ENCODE measurements at regions not wholly inside any gene's neighbourhood (a gene's known extent, or its start where the extent isn't known, plus 50 kb on each side); places are given as distances from the start of the nearest gene placed in this dataset.

- Mint-ChIP-seq H3K27ac (peak overlapping the region in 1 of 7 donors; percentile 12), H3K4me3 (no peak overlapping the region)
- POLR2A ChIA-PET (ENCODE audit: partially characterized antibody) = no interaction called here
Measured at GRCh38 chr1:221800831-221801230, 58.9 kb upstream of the DUSP10 start.

GRCh38 chr1:221797506-221797905 is 55.6 kb upstream of the DUSP10 start:
- Mint-ChIP-seq H3K4me3 (no peak overlapping the region), H3K4me1 (peaks cover 5 to 30% (median 13%) of the 10 kb centered on the region in 4 donors), H3K36me3 (peaks cover 2% of the 10 kb centered on the region in 2 donors), H3K27me3 (peaks cover 0 to 1% of the 10 kb centered on the region in 2 donors), H3K27ac (no peak overlapping the region), H3K9me3 (peaks cover 0 to 11% (median 3%) of the 10 kb centered on the region in 8 donors)
- no peak for DNase-seq
- peaks cover 7% of the 10 kb centered on the region for H3K4me1 ChIP-seq (ENCODE audit: insufficient read depth, low read length)
- H3K36me3 ChIP-seq (ENCODE audit: insufficient read depth, low read length) = no peaks in the 10 kb centered on the region
- CTCF ChIA-PET (ENCODE audit: partially characterized antibody) = no interaction called here
- no peak overlapping the region for H3K27ac ChIP-seq (ENCODE audit: low read depth, low read length)
- intact Hi-C loops (cut with micrococcal nuclease) = no loop called here
- POLR2A ChIA-PET (ENCODE audit: partially characterized antibody) = no interaction called here
- H3K9me3 ChIP-seq (ENCODE audit: control insufficient read depth in 1 of 2, low read length in 2 of 2) = no peaks in the 10 kb centered on the region
- no peaks in the 10 kb centered on the region for H3K27me3 ChIP-seq (ENCODE audit: insufficient read depth, low read length)
- H3K4me3 ChIP-seq (ENCODE audit: low read length in 2 of 2) = no peak overlapping the region

More at GRCh38 chr1:221800831-221801230, 58.9 kb upstream of the DUSP10 start:
- no peaks in the 10 kb centered on the region for H3K9me3 ChIP-seq (ENCODE audit: control insufficient read depth in 1 of 2, low read length in 2 of 2)
- no peaks in the 10 kb centered on the region for H3K4me1 ChIP-seq (ENCODE audit: insufficient read depth, low read length)
- H3K36me3 ChIP-seq (ENCODE audit: insufficient read depth, low read length) = no peaks in the 10 kb centered on the region
- CTCF ChIA-PET (ENCODE audit: partially characterized antibody) = no interaction called here
- DNase-seq = peak in 1 of 5 donors; percentile 49
- Mint-ChIP-seq H3K27me3 (peaks cover 0 to 1% of the 10 kb centered on the region in 2 donors), H3K9me3 (peaks cover 0 to 11% (median 3%) of the 10 kb centered on the region in 8 donors), H3K36me3 (peaks cover 2% of the 10 kb centered on the region in 2 donors), H3K4me1 (peaks cover 4 to 8% (median 6%) of the 10 kb centered on the region in 4 donors)
- H3K27me3 ChIP-seq (ENCODE audit: insufficient read depth, low read length) = no peaks in the 10 kb centered on the region
- no peak overlapping the region for H3K27ac ChIP-seq (ENCODE audit: low read depth, low read length)
- no peak overlapping the region for H3K4me3 ChIP-seq (ENCODE audit: low read length in 2 of 2)
- intact Hi-C loops (cut with micrococcal nuclease) = no loop called here

- no peak overlapping the region for H3K4me3 Mint-ChIP-seq
- Histone ChIP-seq H3K4me3 (ENCODE audit: low read length in 2 of 2) (no peak overlapping the region), H3K27ac (ENCODE audit: low read depth, low read length) (no peak overlapping the region), H3K4me1 (ENCODE audit: insufficient read depth, low read length) (peaks cover 7% of the 10 kb centered on the region), H3K36me3 (ENCODE audit: insufficient read depth, low read length) (no peaks in the 10 kb centered on the region), H3K9me3 (ENCODE audit: control insufficient read depth in 1 of 2, low read length in 2 of 2) (no peaks in the 10 kb centered on the region), H3K27me3 (ENCODE audit: insufficient read depth, low read length) (no peaks in the 10 kb centered on the region)
- H3K27me3 Mint-ChIP-seq = no peaks in the 10 kb centered on the region
- H3K27ac Mint-ChIP-seq = no peak overlapping the region
- POLR2A ChIA-PET (ENCODE audit: partially characterized antibody) = no interaction called here
- H3K36me3 Mint-ChIP-seq = peaks cover 2% of the 10 kb centered on the region in 2 donors
- intact Hi-C loops (cut with micrococcal nuclease) = no loop called here
- H3K9me3 Mint-ChIP-seq = peaks cover 0 to 11% (median 3%) of the 10 kb centered on the region in 8 donors
- CTCF ChIA-PET (ENCODE audit: partially characterized antibody) = no interaction called here
- peaks cover 7 to 30% (median 13%) of the 10 kb centered on the region in 4 donors for H3K4me1 Mint-ChIP-seq
- no peak for DNase-seq
Measured at GRCh38 chr1:221796700-221797099, 54.8 kb upstream of the DUSP10 start.

GRCh38 chr1:221795380-221795779 is 53.5 kb upstream of the DUSP10 start:
- Histone ChIP-seq H3K9me3 (ENCODE audit: control insufficient read depth in 1 of 2, low read length in 2 of 2) (no peaks in the 10 kb centered on the region), H3K36me3 (ENCODE audit: insufficient read depth, low read length) (no peaks in the 10 kb centered on the region), H3K4me1 (ENCODE audit: insufficient read depth, low read length) (peaks cover 7% of the 10 kb centered on the region), H3K27me3 (ENCODE audit: insufficient read depth, low read length) (no peaks in the 10 kb centered on the region), H3K4me3 (ENCODE audit: low read length in 2 of 2) (no peak overlapping the region), H3K27ac (ENCODE audit: low read depth, low read length) (no peak overlapping the region)
- intact Hi-C loops (cut with micrococcal nuclease) = no loop called here
- Mint-ChIP-seq H3K27me3 (no peaks in the 10 kb centered on the region), H3K4me1 (peaks cover 4 to 23% (median 7%) of the 10 kb centered on the region in 4 donors), H3K4me3 (no peak overlapping the region), H3K36me3 (peaks cover 2% of the 10 kb centered on the region in 2 donors), H3K27ac (peak overlapping the region in 1 of 7 donors; percentile 13), H3K9me3 (peaks cover 0 to 10% (median 2%) of the 10 kb centered on the region in 8 donors)
- ChIA-PET CTCF (ENCODE audit: partially characterized antibody) (interaction anchor here (1.4 kb wide), 1 partner anchor 12 kb away, joined by 3 read pairs; no protein-coding TSS in a partner anchor), POLR2A (ENCODE audit: partially characterized antibody) (no interaction called here)
- DNase-seq = no peak

GRCh38 chr1:221794935-221795334 is 53.0 kb upstream of the DUSP10 start:
- ChIA-PET POLR2A (ENCODE audit: partially characterized antibody) (no interaction called here), CTCF (ENCODE audit: partially characterized antibody) (interaction anchor here (1.4 kb wide), 1 partner anchor 12 kb away, joined by 3 read pairs; no protein-coding TSS in a partner anchor)
- Histone ChIP-seq H3K4me3 (ENCODE audit: low read length in 2 of 2) (no peak overlapping the region), H3K27me3 (ENCODE audit: insufficient read depth, low read length) (no peaks in the 10 kb centered on the region), H3K4me1 (ENCODE audit: insufficient read depth, low read length) (peaks cover 7% of the 10 kb centered on the region), H3K36me3 (ENCODE audit: insufficient read depth, low read length) (no peaks in the 10 kb centered on the region), H3K9me3 (ENCODE audit: control insufficient read depth in 1 of 2, low read length in 2 of 2) (no peaks in the 10 kb centered on the region), H3K27ac (ENCODE audit: low read depth, low read length) (no peak overlapping the region)
- H3K27me3 Mint-ChIP-seq = no peaks in the 10 kb centered on the region
- intact Hi-C loops (cut with micrococcal nuclease) = no loop called here
- peaks cover 4 to 23% (median 7%) of the 10 kb centered on the region in 4 donors for H3K4me1 Mint-ChIP-seq
- H3K9me3 Mint-ChIP-seq = peaks cover 0 to 8% (median 1%) of the 10 kb centered on the region in 8 donors
- no peak overlapping the region for H3K4me3 Mint-ChIP-seq
- H3K36me3 Mint-ChIP-seq = peaks cover 2% of the 10 kb centered on the region in 2 donors
- H3K27ac Mint-ChIP-seq = peak overlapping the region in 2 of 7 donors; percentile 13 to 74
- DNase-seq = no peak

GRCh38 chr1:221794079-221794670 is 52.3 kb upstream of the DUSP10 start:
- no peaks in the 10 kb centered on the region for H3K36me3 Mint-ChIP-seq
- peaks cover 0 to under 1% (median 0%) of the 10 kb centered on the region in 8 donors for H3K9me3 Mint-ChIP-seq
- H3K27me3 Mint-ChIP-seq = no peaks in the 10 kb centered on the region
- peak overlapping the region in 2 of 8 donors; percentile 9 to 37 for H3K4me3 Mint-ChIP-seq
- H3K27ac Mint-ChIP-seq = peak overlapping the region in 6 of 7 donors; percentile 24 to 96 (median 81)
- Histone ChIP-seq H3K27me3 (ENCODE audit: insufficient read depth, low read length) (no peaks in the 10 kb centered on the region), H3K4me1 (ENCODE audit: insufficient read depth, low read length) (peaks cover 7% of the 10 kb centered on the region), H3K9me3 (ENCODE audit: control insufficient read depth in 1 of 2, low read length in 2 of 2) (no peaks in the 10 kb centered on the region), H3K27ac (ENCODE audit: low read depth, low read length) (no peak overlapping the region), H3K36me3 (ENCODE audit: insufficient read depth, low read length) (no peaks in the 10 kb centered on the region), H3K4me3 (ENCODE audit: low read length in 2 of 2) (no peak overlapping the region)
- peaks cover 4 to 23% (median 7%) of the 10 kb centered on the region in 4 donors for H3K4me1 Mint-ChIP-seq
- POLR2A ChIA-PET (ENCODE audit: partially characterized antibody) = no interaction called here
- DNase-seq = peak in 4 of 5 donors; percentile 21 to 78 (median 44)
- CTCF ChIA-PET (ENCODE audit: partially characterized antibody) = no interaction called here
- intact Hi-C loops (cut with micrococcal nuclease) = no loop called here

GRCh38 chr1:221793439-221794078 is 51.7 kb upstream of the DUSP10 start:
- Histone ChIP-seq H3K4me3 (ENCODE audit: low read length in 2 of 2) (no peak overlapping the region), H3K27me3 (ENCODE audit: insufficient read depth, low read length) (no peaks in the 10 kb centered on the region), H3K4me1 (ENCODE audit: insufficient read depth, low read length) (peaks cover 7% of the 10 kb centered on the region), H3K36me3 (ENCODE audit: insufficient read depth, low read length) (no peaks in the 10 kb centered on the region), H3K27ac (ENCODE audit: low read depth, low read length) (no peak overlapping the region), H3K9me3 (ENCODE audit: control insufficient read depth in 1 of 2, low read length in 2 of 2) (no peaks in the 10 kb centered on the region)
- CTCF ChIA-PET (ENCODE audit: partially characterized antibody) = no interaction called here
- DNase-seq = no peak
- Mint-ChIP-seq H3K4me3 (no peak overlapping the region), H3K27ac (peak overlapping the region; percentile 1 to 96 (median 74)), H3K36me3 (no peaks in the 10 kb centered on the region), H3K27me3 (no peaks in the 10 kb centered on the region), H3K9me3 (no peaks in the 10 kb centered on the region), H3K4me1 (peaks cover 4 to 23% (median 7%) of the 10 kb centered on the region in 4 donors)
- intact Hi-C loops (cut with micrococcal nuclease) = no loop called here
- POLR2A ChIA-PET (ENCODE audit: partially characterized antibody) = no interaction called here
